Breast epithelium (tissue), 3 donors: ENCODE measurements at regions not wholly inside any gene's neighbourhood (a gene's known extent, or its start where the extent isn't known, plus 50 kb on each side); places are given as distances from the start of the nearest gene placed in this dataset.

ENCODE experiments used
- CTCF ChIP-seq, 3 donors: fragments of 450-650 bp; IDR thresholded peaks; one replicate each; pipeline ENCODE4 v1.5.1; 2016 to 2017; ENCODE audit warnings: antibody characterized with exemption in 3 of 3, mild to moderate bottlenecking in 3 of 3, moderate library complexity in 3 of 3
- POLR2A ChIP-seq: fragments of 450-650 bp; IDR thresholded peaks from one replicate; pipeline ENCODE4 v1.6.1; 2016; ENCODE audit warnings: antibody characterized with exemption, mild to moderate bottlenecking, moderate library complexity

GRCh38 chr2:19731515-19731914, 170.3 kb downstream of the TTC32 start:
- TF ChIP-seq POLR2A = no peak
- no peak for TF ChIP-seq CTCF (IDR thresholded peaks at IDR 0.05)
